ENCODE measurements at regions not wholly inside any gene's neighbourhood (a gene's known extent, or its start where the extent isn't known, plus 50 kb on each side); places are given as distances from the start of the nearest gene placed in this dataset.
"Not testable (repeated sequence)": the region's sequence is repeated elsewhere in the genome, so short reads cannot be mapped to it uniquely, and the experiment has no call there.

GRCh38 chr9:30103647-30104394, 2280.6 kb upstream of the ACO1 start:
- Mint-ChIP-seq H3K9me3 (ENCODE audit: low read depth) (peaks cover 6% of the 10 kb centered on the region), H3K4me3 (no peak overlapping the region), H3K4me1 (no peaks in the 10 kb centered on the region), H3K27me3 (no peaks in the 10 kb centered on the region), H3K27ac (no peak overlapping the region), H3K36me3 (no peaks in the 10 kb centered on the region)
- CTCF ChIA-PET: interaction anchor here (0.6 kb wide), 1 partner anchor 48 kb away, joined by 3 read pairs; no protein-coding TSS in a partner anchor
- DNase-seq (no peak), ATAC-seq (no peak)

GRCh38 chr9:30107134-30107533, 2277.3 kb upstream of the ACO1 start:
- H3K27ac Mint-ChIP-seq; H3K9me3 Mint-ChIP-seq (ENCODE audit: low read depth): not testable (repeated sequence)

GRCh38 chr9:30116673-30117217, 2267.7 kb upstream of the ACO1 start:
- Mint-ChIP-seq H3K27ac (no peak overlapping the region), H3K4me1 (no peaks in the 10 kb centered on the region), H3K4me3 (no peak overlapping the region), H3K36me3 (no peaks in the 10 kb centered on the region), H3K27me3 (no peaks in the 10 kb centered on the region), H3K9me3 (ENCODE audit: low read depth) (no peaks in the 10 kb centered on the region)
- no peak for DNase-seq
- no peak for ATAC-seq
- CTCF ChIA-PET: no interaction called here

More at GRCh38 chr9:30107134-30107533, 2277.3 kb upstream of the ACO1 start:
- H3K4me1 Mint-ChIP-seq, DNase-seq, H3K36me3 Mint-ChIP-seq, H3K4me3 Mint-ChIP-seq, CTCF ChIA-PET, H3K27me3 Mint-ChIP-seq, ATAC-seq: not testable (repeated sequence)

GRCh38 chr9:30120666-30121065, 2263.8 kb upstream of the ACO1 start:
- Mint-ChIP-seq H3K4me1 (no peaks in the 10 kb centered on the region), H3K36me3 (no peaks in the 10 kb centered on the region), H3K9me3 (ENCODE audit: low read depth) (no peaks in the 10 kb centered on the region), H3K27me3 (no peaks in the 10 kb centered on the region), H3K4me3 (no peak overlapping the region), H3K27ac (no peak overlapping the region)
- no peak for ATAC-seq
- DNase-seq: no peak
- CTCF ChIA-PET: no interaction called here

- no peaks in the 10 kb centered on the region for H3K27me3 Mint-ChIP-seq
- H3K27ac Mint-ChIP-seq: no peak overlapping the region
- ATAC-seq: no peak
- no peak overlapping the region for H3K4me3 Mint-ChIP-seq
- no peak for DNase-seq
- no peaks in the 10 kb centered on the region for H3K36me3 Mint-ChIP-seq
- CTCF ChIA-PET: no interaction called here
- no peaks in the 10 kb centered on the region for H3K9me3 Mint-ChIP-seq (ENCODE audit: low read depth)
- no peaks in the 10 kb centered on the region for H3K4me1 Mint-ChIP-seq
Measured at GRCh38 chr9:30121611-30122010, 2262.8 kb upstream of the ACO1 start.

GRCh38 chr9:30125881-30126280, 2258.6 kb upstream of the ACO1 start:
- Mint-ChIP-seq H3K27ac (no peak overlapping the region), H3K9me3 (ENCODE audit: low read depth) (no peaks in the 10 kb centered on the region), H3K4me3 (no peak overlapping the region), H3K36me3 (no peaks in the 10 kb centered on the region), H3K4me1 (no peaks in the 10 kb centered on the region), H3K27me3 (no peaks in the 10 kb centered on the region)
- ATAC-seq: no peak
- CTCF ChIA-PET: no interaction called here
- DNase-seq: no peak

- Mint-ChIP-seq H3K9me3 (ENCODE audit: low read depth) (no peaks in the 10 kb centered on the region), H3K27ac (no peak overlapping the region), H3K4me3 (no peak overlapping the region), H3K27me3 (no peaks in the 10 kb centered on the region), H3K36me3 (no peaks in the 10 kb centered on the region), H3K4me1 (no peaks in the 10 kb centered on the region)
- DNase-seq: no peak
- CTCF ChIA-PET: no interaction called here
- ATAC-seq: no peak
Measured at GRCh38 chr9:30127371-30127770, 2257.1 kb upstream of the ACO1 start.

- no peak overlapping the region for H3K27ac Mint-ChIP-seq
- ATAC-seq: no peak
- CTCF ChIA-PET: no interaction called here
- H3K9me3 Mint-ChIP-seq (ENCODE audit: low read depth): no peaks in the 10 kb centered on the region
- no peaks in the 10 kb centered on the region for H3K4me1 Mint-ChIP-seq
- DNase-seq: no peak
- no peak overlapping the region for H3K4me3 Mint-ChIP-seq
- no peaks in the 10 kb centered on the region for H3K36me3 Mint-ChIP-seq
- H3K27me3 Mint-ChIP-seq: no peaks in the 10 kb centered on the region
Measured at GRCh38 chr9:30140407-30140806, 2244.0 kb upstream of the ACO1 start.

GRCh38 chr9:30160570-30160969, 2223.9 kb upstream of the ACO1 start:
- no peak overlapping the region for H3K4me3 Mint-ChIP-seq
- H3K36me3 Mint-ChIP-seq: no peaks in the 10 kb centered on the region
- peaks cover 4% of the 10 kb centered on the region for H3K9me3 Mint-ChIP-seq (ENCODE audit: low read depth)
- H3K4me1 Mint-ChIP-seq: no peaks in the 10 kb centered on the region
- no peak overlapping the region for H3K27ac Mint-ChIP-seq
- CTCF ChIA-PET: no interaction called here
- DNase-seq (no peak), ATAC-seq (no peak)
- no peaks in the 10 kb centered on the region for H3K27me3 Mint-ChIP-seq

GRCh38 chr9:30172206-30172605, 2212.2 kb upstream of the ACO1 start:
- Mint-ChIP-seq H3K27me3 (no peaks in the 10 kb centered on the region), H3K27ac (no peak overlapping the region), H3K36me3 (no peaks in the 10 kb centered on the region), H3K4me1 (no peaks in the 10 kb centered on the region), H3K9me3 (ENCODE audit: low read depth) (no peaks in the 10 kb centered on the region), H3K4me3 (no peak overlapping the region)
- DNase-seq (no peak), ATAC-seq (no peak)
- CTCF ChIA-PET: no interaction called here

- Mint-ChIP-seq H3K27ac (no peak overlapping the region), H3K27me3 (no peaks in the 10 kb centered on the region), H3K9me3 (ENCODE audit: low read depth) (no peaks in the 10 kb centered on the region), H3K36me3 (no peaks in the 10 kb centered on the region), H3K4me3 (no peak overlapping the region), H3K4me1 (no peaks in the 10 kb centered on the region)
- CTCF ChIA-PET: no interaction called here
- ATAC-seq (no peak), DNase-seq (no peak)
Measured at GRCh38 chr9:30178610-30179009, 2205.8 kb upstream of the ACO1 start.

GRCh38 chr9:30193421-30193820, 2191.0 kb upstream of the ACO1 start:
- H3K36me3 Mint-ChIP-seq: no peaks in the 10 kb centered on the region
- H3K27ac Mint-ChIP-seq: no peak overlapping the region
- ATAC-seq: no peak
- no peak for DNase-seq
- no peaks in the 10 kb centered on the region for H3K4me1 Mint-ChIP-seq
- H3K9me3 Mint-ChIP-seq (ENCODE audit: low read depth): peaks cover 11% of the 10 kb centered on the region
- H3K4me3 Mint-ChIP-seq: no peak overlapping the region
- CTCF ChIA-PET: no interaction called here
- no peaks in the 10 kb centered on the region for H3K27me3 Mint-ChIP-seq

GRCh38 chr9:30196941-30197340, 2187.5 kb upstream of the ACO1 start:
- ATAC-seq (no peak), DNase-seq (no peak)
- H3K4me1 Mint-ChIP-seq: no peaks in the 10 kb centered on the region
- CTCF ChIA-PET: no interaction called here
- no peak overlapping the region for H3K4me3 Mint-ChIP-seq
- H3K9me3 Mint-ChIP-seq (ENCODE audit: low read depth): peaks cover 17% of the 10 kb centered on the region
- H3K27me3 Mint-ChIP-seq: no peaks in the 10 kb centered on the region
- H3K36me3 Mint-ChIP-seq: no peaks in the 10 kb centered on the region
- H3K27ac Mint-ChIP-seq: no peak overlapping the region

GRCh38 chr9:30197453-30197852, 2187.0 kb upstream of the ACO1 start:
- H3K36me3 Mint-ChIP-seq: no peaks in the 10 kb centered on the region
- no peaks in the 10 kb centered on the region for H3K4me1 Mint-ChIP-seq
- peaks cover 17% of the 10 kb centered on the region for H3K9me3 Mint-ChIP-seq (ENCODE audit: low read depth)
- no peaks in the 10 kb centered on the region for H3K27me3 Mint-ChIP-seq
- DNase-seq: no peak
- CTCF ChIA-PET: no interaction called here
- no peak for ATAC-seq
- no peak overlapping the region for H3K27ac Mint-ChIP-seq
- no peak overlapping the region for H3K4me3 Mint-ChIP-seq

All from activated CD8-positive, alpha-beta memory T cell treated with anti-CD3 and anti-CD28 coated beads, Interleukin-2, amount 10 ng/mL, durations not matched to agents 7 days and 5 days (primary cell).